ENCODE measurements at regions not wholly inside any gene's neighbourhood (a gene's known extent, or its start where the extent isn't known, plus 50 kb on each side); places are given as distances from the start of the nearest gene placed in this dataset.

DNA sequence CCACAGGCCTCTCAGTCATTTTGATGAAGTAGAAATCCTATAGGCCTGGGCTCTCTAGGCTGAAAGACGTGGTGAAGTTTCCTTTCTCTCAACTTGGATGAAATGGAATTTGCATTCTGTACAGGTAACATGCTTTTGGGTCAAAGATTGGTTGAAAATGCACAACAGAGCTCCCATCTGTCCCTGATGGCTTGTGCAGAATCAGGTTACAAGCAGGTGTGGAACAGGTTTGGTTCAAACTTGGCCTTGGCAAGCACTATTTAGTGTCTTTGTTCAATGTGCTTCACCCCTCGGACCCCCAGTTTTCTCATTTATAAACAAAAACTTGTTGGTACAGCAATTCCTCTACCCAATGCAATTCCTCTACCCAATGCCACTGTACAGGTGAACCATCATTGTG lies 1493.0 kb downstream of the AACS start:
- no peak for DNase-seq

DNA sequence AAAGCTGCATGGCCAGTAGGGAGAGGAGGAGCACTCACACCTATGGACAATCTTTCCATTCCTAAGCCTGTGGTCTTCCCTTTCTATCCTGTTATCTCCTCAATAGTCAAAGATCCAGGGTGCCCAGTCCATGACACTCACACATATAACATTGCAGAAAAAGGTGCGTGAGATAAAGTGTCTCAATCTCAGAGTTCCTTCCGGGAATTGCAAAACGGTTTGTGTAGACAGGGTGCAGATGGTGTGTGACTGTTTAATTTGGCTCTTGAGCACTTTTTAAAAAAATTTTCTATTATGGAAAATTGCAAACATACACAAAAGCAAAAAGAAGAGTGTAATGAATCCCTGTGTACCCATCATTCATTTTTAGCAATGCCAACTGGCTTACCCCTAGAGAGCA lies 1493.6 kb downstream of the AACS start:
- no peak for DNase-seq

DNA sequence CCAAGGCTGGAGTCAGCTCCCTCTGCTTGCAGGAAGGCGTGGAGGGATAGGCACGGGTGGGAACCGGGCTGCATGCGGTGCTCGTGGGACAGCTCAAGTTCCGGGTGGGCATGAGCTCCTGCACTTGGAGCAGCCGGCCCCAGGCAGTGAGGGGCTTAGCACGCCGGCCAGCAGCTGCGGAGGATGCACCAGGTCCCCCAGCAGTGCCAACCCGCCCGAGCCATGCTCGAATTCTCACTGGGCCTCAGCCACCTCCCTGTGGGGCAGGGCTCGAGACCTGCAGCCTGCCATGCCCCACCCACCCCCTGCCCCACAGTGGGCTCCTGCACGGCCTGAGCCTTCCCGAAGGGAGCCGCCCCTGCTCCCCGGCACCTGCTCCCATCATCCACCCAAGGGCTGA lies 1501.8 kb downstream of the AACS start:
- DNase-seq: no peak

DNA sequence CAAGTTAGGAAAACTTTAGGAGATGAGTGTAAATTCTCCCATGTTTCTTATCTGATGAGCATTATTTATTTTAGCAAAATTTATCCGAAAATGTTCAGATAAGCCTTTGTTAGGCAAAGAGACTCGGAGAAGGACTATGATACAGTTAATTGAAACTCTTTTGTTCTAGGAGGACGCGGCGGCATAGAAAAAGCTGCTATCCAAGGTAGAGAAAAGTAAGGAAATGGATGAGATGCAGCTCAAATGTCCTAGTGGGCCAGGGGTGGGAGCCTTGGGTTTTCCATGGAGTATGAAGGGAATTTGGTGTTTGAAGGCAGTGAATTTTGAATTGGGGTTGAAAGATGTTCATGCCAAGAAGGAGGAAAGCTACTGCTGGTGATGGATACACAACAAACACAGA lies 1504.5 kb downstream of the AACS start:
- DNase-seq: no peak

DNA sequence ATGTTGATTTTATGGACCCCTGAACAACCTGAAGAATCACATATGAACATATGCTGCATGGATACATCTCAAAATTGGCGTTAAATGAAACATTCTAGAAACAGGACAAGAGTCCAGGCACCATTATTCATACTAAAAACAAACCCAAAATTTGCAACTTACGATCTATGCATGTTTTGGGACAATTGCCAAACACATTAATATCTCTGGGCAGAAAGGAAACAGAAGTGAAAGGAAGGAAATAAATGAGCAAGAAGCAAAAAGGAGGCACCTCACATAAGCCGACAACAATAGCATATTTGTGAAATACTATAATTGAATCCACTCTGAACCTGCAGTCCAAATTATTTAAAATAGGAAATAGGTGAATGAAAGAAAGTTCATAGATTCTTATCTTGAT lies 1505.3 kb downstream of the AACS start:
- DNase-seq: no peak

DNA sequence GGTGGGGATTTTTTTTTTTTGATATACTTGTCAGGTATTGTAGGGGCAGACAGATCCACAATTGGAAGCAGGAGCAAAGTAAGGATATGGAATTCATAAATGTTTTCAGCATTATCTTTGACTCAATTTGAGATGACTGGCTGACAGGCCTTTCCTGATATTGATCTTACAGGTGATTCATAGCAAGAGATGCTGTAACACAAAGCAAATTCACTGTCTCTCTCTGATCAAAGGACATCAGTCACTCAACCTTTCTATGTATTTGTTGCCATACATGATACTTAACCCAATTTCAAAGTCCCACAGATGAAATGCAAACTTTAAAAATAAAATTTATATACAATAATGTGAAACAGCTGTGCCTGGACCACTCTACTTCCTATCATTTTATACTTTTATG lies 1506.9 kb downstream of the AACS start:
- no peak for DNase-seq

DNA sequence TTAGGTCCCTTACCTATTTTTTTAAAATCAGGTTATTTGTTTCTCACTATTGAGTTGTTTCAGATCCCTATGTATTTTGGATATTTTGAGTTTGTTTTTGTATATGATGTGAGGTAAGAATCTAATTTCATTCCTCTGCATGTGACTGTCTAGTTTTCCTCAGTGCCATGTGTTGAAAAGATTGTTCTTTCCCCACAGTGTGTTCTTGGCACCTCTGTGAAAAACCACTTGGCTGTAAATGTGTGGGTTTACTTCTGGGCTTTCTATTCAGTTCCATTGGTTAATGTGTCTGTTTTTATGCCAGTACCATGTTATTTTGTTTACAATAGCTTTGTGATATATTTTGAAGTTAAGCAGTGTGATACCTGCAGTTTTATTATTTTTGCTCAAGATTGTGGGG lies 1516.4 kb downstream of the AACS start:
- no peak for DNase-seq

DNA sequence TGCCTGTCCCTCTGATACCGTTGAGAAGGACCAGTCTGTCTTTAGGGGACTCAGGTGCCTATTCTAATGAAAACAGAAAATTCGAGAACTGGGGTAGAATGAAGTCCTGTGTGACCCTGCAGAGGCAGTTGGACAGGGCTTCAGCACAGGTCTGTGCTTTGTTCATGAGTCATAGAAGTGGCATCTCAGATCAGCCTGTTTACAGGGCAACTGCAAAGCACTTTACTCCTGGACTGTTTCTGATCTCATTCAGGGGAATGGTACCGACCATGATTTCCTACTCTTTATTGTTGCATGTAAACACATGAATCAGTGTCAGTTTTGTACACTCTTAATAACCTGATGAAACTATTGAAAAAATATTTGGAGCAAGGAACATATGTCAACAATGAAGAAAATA lies 1517.0 kb downstream of the AACS start:
- no peak for DNase-seq

DNA sequence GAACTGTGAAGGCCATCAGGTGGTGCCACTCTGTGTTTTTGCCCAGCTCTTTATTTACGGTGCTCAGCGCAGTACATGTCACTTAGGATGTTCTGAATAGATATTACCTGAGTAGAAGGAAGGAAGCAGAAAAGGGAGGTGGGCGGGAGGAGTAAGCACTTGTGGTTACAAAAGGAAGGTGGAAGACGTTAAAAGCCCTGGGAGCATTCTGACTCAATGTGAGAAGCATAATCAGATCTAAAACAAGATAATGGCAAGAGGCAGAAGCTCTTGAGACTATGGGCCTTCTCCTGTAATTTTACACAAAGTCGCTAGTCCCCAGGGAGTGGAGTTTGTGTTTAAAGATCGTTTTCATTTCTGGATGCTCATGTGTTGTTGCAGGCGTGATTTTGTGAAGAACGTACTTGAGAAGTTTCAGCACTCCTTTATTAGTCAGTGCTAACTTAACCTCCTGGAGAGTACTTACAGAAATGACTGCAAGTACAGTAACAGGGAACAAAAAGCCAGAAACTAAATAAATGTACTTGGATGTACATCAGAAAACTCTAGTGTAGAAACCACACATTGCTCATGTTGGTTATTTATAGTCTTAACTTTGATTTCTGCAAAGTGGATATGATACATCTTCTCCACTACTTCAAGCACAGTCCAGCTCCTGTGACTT lies 1523.5 kb downstream of the AACS start:
- no peak for DNase-seq

DNA sequence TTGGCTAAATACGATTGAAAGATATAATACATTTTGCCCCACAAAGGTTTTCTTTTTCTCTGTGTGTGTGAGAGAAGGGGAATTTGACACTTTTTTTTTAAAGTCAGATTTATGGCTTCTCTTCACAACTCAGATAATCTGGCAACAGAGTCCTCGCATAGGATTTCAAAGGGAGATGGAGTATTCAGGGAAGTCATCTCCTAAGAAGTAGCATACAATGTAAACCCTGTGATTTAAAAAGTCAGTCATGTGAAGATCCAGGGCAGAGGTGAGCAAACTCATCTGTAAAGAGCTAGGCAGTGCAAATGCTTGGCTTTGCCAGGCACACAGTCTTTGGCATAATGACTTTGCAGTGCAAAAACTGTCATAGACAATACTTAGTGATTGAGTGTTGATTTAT lies 1526.3 kb downstream of the AACS start:
- DNase-seq: no peak

DNA sequence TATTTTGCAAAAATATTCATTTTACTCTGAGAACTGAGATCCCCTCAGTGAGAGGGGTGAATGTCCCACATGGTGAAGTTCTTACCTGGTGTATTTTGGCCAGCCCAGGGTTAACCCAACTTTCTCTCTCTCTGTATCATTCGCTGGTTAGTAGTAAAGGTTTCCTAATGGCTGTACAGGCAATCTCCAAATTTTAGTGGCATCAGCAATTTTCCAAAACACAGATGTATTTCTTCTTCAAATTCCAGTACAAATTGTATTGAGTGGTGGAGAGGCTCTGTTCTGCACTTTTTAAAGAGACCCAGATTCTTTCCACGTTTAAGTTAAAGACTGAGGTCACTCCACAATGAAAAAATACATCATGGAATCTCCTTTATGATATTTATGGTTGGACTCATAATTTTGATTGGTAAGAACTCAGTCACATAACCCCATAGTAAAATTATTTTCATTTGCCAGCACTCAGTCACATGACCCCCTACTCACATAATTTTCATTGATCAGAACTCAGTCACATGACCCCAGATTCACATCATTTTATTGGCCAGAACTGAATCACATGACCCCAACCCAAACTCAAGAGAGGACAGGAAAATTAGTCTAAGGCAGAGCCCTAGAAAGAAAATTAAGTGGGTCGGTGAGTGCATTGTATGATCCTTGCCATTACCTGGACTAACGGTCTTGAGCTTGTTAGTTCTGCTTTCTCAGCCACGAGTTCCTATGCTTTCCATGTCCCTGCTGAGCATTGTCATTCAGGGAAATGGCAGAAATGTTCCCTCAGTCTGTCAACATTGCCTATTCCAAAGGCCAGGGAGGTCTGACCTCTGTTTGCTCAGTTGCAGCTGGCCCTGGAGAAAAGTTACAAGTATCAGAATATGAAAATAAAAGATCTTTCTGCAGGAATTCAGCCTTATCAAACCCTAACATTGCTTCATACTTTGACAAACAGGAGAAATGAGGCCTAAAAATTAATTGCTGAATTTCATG lies 1536.2 kb downstream of the AACS start:
- DNase-seq: no peak

DNA sequence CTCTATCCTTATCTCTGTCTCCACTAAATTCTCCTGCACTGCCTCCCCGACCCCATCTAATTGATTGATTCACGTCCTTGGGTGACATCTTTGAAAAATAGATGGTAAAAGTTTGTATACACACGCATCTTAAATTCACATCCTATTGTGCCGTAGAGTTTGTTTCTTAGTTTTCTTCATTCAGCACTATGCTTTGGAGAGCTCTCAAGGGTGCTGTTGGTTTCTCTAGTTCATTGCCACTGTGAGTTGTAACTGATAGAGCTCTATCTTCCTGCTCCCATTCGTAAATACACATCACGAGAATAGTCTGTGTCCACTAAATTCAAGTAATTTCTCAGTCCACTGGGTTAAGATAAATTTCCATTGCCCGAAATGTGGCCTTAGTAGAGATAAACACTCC lies 1537.4 kb downstream of the AACS start:
- DNase-seq: no peak

DNA sequence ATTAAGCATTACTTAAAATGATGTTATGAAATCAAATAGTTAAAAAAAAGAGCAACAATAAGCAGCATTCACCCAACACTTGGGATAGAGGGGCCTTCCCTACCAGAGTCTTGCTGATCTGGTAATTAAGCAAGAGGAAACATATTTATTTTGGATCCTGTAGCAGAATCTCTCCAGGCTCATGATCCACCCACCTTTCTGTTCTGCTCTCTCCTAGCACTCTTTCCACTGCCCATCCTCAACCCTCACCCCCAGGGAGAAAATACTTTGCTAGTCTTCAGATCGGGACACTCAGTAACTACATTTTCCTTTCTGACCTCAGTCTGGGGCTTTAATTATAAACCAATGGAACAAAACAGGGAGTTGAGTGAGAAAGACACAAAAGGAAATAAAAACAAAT lies 1541.9 kb downstream of the AACS start:
- DNase-seq: no peak

DNA sequence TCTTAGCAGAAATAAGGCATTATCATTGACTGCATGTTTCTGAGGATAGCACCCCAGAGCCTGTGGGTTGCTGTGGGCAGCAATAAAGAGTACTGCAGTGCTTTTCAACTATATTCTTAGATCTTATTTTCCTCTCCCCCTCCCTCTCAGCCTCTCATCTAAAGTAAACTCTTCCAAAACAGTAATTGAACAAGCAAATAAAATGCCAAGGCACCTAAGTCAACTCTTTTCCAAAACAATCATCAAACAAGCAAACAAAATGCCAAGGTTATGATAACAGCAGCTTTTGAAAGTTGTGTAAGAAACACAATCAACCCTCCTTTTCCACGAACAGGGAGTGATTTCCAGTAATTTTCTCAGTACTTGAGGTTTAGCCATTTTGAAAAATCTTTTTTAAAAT lies 1542.6 kb downstream of the AACS start:
- DNase-seq: no peak

DNA sequence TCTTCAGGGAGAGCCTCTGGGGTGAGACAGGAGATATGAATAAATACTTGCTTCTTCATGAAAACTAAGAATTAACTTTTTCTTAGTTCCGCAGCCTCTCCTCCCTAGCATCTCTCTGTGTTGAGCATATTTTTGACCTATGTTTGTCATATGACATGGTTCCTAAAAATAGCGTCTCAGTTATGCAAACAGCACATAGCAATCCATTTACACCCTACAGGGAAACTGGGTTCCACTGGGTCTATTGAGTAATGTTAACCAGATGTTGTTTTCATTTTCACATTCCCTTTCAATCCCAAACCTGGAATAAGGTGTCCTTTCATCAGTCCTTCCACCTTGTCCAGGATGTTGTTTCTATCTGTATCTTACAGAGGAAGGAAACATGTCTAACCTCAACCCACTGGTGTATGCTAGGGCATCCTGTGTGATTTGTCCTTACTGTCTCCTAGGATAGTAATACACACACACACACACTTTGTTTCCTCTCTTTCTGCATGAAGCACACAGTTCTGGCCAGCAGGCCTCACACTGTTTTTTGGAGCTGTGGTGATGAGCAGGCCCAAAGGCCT lies 1543.5 kb downstream of the AACS start:
- DNase-seq: no peak

DNA sequence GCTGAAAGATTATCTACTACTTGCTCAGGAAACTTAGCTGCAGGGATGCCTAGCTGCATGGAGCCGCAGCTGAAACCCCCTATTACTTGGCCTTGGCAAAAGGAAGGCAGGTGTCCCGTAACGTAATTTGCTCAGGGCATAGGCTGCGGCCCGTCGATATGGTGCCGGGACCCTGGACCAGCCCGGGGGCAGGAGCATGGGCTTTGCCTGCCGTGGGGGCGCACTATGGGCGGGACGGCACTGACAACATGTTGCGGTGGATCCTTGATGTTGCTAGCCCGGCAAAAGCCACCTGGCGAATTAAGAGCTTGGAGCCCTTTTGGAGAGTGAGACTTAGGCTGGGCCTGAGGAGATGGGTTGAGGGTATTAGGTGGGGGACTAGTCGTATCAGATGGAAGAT lies 1551.2 kb downstream of the AACS start:
- no peak for DNase-seq

DNA sequence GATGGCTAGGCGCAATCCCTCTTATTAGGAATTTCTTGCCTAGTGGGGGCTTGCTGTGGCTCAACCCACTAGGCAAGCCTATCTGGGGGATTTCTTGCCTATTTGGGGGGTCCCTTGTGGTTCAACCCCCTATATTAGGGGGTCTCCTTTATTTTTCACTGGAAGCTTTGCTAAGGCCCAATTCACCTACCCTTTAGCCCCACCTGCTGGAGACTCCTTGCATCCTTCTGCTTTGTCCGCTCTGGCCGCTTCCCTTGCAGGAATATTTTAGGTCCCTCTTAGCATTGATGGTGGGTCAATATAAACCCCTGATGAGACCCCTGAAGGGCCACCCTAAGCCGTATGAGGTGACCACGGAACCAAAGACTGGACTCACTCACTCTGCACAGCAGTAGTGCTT lies 1552.1 kb downstream of the AACS start:
- no peak for DNase-seq

DNA sequence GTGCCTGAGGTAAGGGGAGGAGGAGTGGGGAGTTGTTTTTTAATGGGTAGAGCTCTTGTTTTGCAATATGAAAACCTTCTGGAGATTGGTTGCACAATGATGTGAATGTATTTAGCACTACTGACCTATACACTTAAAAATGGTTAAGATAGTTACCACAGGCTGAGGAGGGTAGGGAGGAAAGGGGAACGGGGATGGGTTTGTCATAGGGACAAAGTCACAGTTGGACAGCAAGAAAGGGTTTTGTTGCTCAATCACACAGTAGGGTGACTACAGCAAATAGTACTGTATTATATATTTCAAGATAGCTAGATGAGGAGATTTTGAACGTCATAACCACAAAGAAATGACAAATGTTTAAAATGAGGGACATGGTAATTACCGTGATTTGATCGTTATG lies 1562.4 kb downstream of the AACS start:
- DNase-seq: no peak

DNA sequence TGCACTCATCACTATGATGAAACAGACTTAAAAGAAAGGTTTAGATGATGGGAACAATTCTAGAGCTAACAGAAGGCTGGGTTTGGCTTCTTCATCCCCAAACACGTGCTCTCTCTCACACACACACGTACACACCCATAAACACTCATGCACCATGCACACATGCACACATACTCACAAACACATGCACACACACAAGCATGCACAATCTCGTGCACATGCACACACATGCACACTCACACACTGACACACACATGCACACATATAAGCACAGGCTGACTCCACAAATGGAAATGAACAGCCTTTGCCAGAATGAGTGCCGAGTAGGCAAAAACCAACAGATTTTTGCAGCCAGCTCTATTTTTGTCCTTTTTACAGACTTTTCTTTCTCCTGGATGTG lies 1571.6 kb downstream of the AACS start:
- DNase-seq: no peak

DNA sequence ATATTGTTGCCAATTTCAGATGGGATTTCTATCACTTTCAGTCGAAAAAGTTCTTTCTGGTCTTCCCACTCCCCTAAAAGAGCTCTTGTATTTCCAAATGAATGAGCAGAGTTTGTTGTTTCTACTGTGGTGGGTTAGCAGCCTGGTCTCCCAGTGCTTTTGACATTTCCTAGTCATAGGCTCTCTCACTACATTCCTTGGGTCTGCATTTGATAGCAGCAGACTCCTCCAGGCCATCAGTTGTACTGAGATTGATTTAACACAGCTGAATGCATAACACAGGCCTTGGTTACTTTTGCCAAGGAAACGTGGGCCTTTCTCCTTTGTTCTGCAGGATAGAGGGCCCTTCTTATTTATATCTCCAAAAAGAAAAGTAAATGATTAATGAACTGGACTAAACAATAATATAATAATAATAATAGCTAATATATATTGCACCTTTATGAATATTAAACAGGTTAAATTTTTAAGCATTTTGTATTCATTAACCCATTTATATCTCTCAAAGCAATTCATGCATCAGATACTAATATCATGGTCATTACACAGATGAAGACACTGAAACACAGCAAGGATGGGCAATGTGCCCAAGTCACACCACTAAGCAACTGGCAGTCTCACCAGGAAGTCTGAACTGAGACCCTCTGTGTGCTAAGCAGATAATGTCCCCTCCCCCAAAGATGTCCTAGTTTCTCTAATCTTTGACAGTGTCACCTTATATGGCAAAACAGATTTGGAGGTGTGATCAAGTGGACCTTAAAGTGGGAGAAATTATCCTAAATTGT lies 1579.2 kb downstream of the AACS start:
- DNase-seq: no peak

DNA sequence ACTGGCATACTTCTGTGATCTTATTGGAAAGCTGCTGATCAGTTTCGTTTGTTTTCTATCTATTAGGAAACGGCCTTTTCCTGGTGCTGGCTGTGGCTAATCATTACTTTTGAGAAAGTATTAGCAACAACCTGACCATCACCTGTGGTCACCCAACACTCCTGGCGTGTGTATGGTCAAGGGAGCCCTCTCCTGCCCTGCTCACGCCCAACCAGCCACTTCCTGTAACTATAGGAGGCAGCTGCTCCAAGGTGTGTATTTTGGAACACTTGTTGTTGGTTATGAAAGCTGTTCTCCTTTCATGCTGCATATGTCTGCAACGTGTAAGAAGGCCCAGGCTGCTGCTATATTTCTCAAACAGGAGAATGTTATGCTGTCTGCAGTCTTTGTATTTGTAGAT lies 1582.8 kb downstream of the AACS start:
- DNase-seq: no peak

DNA sequence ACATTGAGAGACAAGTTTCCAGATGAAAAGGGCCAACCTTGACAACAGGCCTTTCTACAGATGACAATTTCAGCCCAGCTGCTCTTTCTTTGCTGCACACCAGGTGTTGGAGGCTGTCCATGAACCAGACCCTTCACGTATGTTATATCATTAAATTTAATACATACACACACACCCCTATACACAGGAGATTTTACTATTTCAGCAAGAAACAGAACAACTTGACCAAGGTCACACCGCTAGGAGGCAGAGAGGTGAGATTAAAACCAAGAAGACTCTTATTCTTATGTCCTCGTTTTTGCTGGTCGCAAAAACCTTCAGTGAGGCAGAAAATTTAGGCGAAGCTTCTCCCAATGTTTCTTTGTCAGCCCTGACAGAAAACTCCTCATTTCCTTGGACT lies 1585.9 kb downstream of the AACS start:
- no peak for DNase-seq
